HG02981 (cell line): ENCODE measurements at regions not wholly inside any gene's neighbourhood (a gene's known extent, or its start where the extent isn't known, plus 50 kb on each side); places are given as distances from the start of the nearest gene placed in this dataset.
"Not testable (repeated sequence)": the region's sequence is repeated elsewhere in the genome, so short reads cannot be mapped to it uniquely, and the experiment has no call there.

ENCODE experiments used
- ATAC-seq: cut with Tn5 transposase; IDR thresholded peaks from one replicate; pipeline ENCODE4 v1.9.1; 2021; ENCODE audit warnings: mild to moderate bottlenecking, moderate library complexity; ENCODE audit not compliant: unreplicated experiment

DNA sequence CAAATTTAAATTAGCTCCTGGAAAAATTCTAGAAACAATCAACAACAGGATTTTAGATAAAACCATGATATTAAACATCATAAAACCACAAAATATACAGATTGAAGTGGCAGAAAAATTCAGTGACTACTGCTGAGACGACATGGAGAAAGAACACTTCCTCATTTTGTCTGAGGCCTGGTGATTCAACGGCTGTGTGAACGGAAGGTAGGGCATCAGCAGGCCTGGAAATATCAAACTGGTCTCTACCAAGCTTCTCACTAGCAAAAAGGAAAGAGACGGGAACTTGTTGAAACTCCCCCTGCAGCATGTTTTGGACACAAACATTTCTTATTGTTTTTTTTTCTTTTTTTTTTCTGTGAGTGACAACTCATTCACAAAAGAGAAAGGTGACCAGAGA, 58.0 kb upstream of the AHI1 start:
- peak; percentile 71 for ATAC-seq

DNA sequence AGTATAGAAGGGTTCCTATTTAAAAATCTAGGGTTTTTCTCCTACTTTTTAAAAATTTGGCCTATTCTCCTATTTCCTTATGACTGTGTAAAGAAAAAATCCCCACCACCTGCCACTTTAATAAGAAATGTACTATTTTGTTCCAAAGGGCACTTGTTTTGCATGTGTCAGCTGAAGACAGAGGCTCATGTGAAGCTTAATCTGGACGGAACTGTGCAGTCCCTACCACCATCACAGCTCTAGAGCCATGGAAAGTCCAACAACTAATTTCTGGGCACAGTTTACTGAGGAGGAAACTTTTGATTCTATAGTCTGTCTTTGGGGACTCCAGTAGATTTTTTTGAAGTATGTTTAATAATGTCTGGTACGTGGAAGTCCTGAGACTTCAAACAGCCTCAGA, 60.0 kb upstream of the AHI1 start:
- ATAC-seq = no peak

DNA sequence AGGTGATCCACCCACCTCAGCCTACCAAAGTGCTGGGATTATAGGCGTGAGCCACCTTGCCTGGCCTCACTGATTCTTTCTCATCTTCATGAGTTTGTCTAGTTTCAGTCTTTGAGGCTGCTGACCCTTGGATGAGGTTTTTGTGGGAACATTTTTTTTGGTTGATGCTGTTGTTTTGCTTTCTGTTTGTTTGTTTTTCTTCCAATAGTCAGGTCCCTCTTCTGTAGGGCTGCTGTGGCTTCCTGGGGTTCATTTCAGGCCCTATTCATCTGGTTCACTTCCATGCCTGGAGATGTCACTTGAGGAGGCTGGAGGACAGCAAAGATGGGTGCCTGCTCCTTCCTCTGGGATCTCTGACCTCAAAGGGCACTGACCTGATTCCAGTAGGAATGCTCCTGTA, 68.1 kb upstream of the AHI1 start:
- not testable (repeated sequence) for ATAC-seq

- no peak for ATAC-seq
These were observed 69.0 kb upstream of the AHI1 start for GRCh38 chr6:135566311-135567068.

GRCh38 chr6:135567375-135568083, 70.0 kb upstream of the AHI1 start:
- ATAC-seq = no peak

DNA sequence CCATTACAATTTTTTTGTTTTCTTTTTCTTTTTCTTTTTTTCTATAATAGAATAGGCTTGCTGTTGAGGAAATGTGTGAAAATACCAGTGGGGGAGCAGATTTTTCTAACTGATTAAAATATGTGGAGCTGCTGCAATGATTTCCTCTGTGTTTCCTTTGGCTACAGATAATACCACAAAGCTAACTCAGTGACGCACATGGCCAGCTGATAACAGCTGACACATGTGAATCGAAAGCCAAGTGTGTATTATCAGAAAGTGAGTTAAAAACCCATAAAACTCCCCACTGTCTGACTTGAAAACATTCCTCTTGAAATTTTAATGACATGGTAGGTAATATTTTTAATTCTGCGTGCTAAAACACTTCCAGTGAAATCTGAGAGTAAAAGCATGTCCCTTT, 70.8 kb upstream of the AHI1 start:
- ATAC-seq = peak; percentile 84

- ATAC-seq = no peak
These were observed 74.5 kb upstream of the AHI1 start for GRCh38 chr6:135572051-135572450.

GRCh38 chr6:135575629-135576028, 78.1 kb upstream of the AHI1 start:
- no peak for ATAC-seq

- no peak for ATAC-seq
These were observed 78.5 kb upstream of the AHI1 start for GRCh38 chr6:135576055-135576454.

- peak; percentile 87 for ATAC-seq
These were observed 79.6 kb upstream of the AHI1 start for GRCh38 chr6:135577059-135577538.

DNA sequence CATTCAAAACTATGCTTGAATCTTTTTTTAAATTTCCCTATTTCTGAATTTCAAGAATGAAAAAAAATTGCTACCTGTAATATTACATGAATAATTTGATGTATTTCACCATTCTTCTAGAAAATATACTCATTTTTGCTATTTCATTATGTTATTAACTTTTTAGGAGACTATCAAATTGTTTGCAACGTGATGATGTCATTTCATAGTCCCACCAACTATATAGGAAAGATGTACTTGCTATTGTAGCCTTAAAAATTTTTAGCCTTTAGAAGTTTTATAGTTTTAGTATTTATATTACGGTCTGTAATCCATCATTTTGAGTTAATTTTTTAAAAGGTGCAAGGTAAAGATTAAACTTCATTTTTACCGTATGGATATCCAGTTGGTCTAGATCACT, 81.4 kb upstream of the AHI1 start:
- ATAC-seq = no peak

DNA sequence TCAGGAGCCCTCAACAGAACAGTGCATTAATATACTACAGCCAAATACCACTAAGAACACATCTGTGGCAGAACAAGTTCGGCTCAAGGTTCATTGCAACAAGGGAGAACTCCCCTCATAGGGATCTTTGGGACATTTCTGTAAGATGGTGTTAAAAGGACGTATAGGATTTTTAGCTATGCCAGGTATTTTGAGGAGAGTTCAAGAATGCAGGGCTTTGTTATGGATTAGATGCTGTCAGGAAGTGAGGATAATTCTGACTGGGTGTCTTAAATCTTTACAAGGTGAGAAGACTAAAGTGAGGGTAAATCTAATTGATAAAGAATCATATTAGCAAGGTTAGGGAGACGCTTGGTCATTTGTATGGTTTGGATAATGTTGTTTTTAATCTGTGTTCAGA, 83.7 kb upstream of the AHI1 start:
- ATAC-seq = no peak

DNA sequence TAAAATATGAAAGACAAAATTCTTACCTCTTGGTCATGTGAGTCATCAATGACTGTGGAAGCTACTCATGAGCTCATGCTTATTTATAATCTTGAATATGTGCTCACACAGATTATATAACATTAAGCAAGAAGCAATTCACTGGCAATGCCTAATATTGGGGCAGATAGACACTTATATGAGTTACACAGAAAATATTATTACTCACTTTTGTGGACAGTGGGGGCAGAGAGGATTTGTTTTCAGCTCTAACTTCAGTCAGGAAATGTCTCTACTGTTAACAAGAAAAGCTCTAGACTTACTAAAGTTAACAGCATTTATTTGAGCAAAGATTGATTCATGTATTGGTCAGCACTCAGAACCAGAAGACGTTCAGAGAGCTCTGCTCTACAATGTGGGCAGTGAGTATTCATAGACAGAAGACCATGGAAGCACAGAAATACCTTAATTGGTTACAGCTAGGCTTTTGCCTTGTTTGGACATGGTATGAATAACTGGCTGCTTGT, 85.8 kb upstream of the AHI1 start:
- no peak for ATAC-seq

GRCh38 chr6:135586388-135586787, 88.8 kb upstream of the AHI1 start:
- no peak for ATAC-seq

DNA sequence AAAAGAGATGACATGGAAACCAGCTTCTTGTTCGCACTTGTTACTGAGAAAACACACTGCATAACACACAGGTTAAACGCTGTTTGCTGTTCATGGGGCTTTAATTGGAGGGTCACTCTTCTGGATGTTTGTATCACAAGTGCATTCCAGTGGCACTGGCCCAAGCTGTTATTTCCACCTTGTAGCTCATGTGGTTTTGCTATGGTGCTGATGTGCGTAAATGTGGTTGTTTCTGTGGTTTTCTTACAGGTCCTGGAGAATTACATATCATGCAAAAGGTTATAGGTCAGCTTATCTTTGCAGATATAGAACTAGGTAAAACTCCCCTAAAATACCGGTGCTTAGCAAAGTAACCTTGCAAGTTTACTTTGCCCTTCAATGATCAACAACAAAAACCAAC, 89.3 kb upstream of the AHI1 start:
- ATAC-seq = no peak

DNA sequence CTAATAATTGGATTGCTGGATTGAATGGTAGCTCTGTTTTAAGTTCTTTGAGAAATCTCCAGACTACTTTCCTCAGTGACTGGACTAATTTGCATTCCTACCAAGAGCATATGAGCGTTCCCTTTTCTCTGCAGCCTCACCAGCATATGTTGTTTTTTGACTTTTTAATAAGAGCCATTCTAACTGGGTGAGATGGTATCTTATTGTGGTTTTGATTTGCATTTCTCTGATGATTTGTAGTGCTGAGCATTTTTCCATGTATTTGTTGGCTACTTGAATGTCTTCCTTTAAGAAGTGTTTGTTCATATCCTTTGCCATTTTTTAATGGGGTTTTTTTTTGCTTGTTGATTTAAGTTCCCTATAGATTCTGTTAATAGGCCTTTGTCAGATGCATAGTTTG, 94.7 kb upstream of the AHI1 start:
- ATAC-seq = no peak

- ATAC-seq = no peak
These were observed 96.5 kb upstream of the AHI1 start for GRCh38 chr6:135594000-135594399.

DNA sequence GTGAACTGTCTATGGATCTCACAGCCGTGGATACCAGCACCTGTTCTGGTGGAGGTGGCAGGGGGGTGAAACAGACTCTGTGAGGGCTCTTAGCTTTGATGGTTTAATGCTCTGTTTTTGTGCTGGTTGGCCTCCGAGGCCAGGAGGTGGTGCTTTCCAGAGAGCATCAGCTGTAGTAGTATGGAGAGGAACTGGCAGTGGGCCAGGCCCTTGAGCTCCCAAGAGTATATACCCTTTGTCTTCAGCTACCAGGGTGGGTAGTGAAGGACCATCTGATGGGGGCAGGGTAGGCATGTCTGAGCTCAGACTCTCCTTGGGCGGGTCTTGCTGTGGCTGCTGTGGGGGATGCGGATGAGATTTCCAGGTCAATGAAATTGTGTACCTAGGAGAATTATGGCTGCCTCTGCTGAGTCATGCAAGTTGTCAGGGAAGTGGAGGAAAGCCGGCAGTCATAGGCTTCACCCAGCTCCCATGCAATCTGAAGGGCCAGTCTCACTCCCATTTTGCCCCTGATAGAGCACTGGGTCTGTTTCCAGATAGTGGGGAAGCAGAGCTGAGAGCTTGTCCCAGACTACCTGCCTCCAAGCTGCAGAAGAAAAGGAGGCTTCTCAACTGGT, 102.7 kb upstream of the AHI1 start:
- no peak for ATAC-seq

DNA sequence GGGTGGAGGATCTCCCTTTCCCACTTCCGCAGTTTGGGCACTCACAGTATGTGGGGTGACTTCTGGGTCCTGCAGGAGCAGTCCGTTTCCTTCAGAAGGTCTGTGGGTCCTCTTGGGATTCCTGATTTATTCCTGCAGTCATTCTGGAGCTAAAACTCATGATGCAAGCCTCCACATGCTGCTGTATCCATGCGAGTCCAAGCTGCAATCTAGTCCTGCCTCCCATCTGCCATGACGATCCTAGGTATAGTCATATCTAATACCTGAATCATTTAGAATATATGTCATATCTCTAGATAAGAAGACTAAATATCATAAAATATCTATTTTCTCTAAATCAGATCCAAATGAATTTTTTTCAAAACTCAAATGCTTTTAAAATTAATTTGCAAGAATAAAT, 103.4 kb upstream of the AHI1 start:
- ATAC-seq = no peak

DNA sequence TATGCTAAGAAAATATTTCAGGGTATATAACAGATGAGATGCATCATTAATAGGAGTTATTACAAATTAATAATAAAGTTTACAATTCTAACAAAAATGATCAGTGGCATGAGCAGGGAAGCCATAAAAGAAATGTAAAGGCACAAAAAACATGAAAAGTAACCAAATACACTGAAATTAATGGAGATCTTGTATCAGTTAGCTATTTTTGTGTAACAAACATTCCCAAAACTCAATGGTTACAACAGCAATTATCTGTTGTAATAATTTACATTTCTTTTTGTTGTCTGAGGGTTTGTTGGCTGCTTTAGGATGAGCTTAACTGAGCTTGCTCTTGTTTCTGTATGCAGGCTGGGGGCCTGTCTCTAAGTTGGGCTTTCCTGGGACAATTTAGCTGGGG, 104.3 kb upstream of the AHI1 start:
- no peak for ATAC-seq

DNA sequence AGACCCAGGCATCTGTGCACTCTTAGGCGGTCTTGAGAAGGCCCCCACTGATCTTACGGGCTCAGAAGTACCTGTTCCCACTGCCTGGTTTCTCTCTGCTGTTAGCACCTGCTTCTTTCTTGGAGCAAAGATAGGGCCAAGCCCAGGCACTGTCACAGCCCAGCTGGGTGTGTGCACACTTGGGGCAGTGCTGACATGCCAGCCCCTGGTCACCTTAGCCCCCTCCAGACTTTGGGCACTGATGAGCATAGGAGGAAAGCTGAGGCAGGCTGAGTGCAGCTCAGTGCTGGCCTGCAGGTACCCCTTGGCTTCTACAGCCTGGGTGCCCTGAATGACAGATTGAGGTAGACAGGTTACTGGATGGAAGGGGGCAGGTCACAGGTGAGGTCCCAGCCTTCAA, 105.7 kb upstream of the AHI1 start:
- ATAC-seq = no peak
